ENCODE measurements at regions not wholly inside any gene's neighbourhood (a gene's known extent, or its start where the extent isn't known, plus 50 kb on each side); places are given as distances from the start of the nearest gene placed in this dataset.

- DNase-seq: no peak
- Histone ChIP-seq H2BK5ac (ENCODE audit: low read depth, low read length, poor library complexity, severe bottlenecking) (no peak overlapping the region), H3K36me3 (ENCODE audit: control insufficient read depth in 1 of 2, insufficient read depth in 2 of 2, low read depth in 1 of 2, low read length in 2 of 2) (no peaks in the 10 kb centered on the region), H3K9ac (ENCODE audit: low read length) (no peak overlapping the region), H3K79me1 (replicated peaks; ENCODE audit: low read length, poor library complexity, severe bottlenecking) (no peaks in the 10 kb centered on the region), H4K91ac (ENCODE audit: low read length) (no peak overlapping the region), H3K18ac (ENCODE audit: low read depth in 1 of 2, low read length in 2 of 2) (no peak overlapping the region), H2BK12ac (ENCODE audit: low read length in 2 of 2) (no peak overlapping the region), H2AFZ (ENCODE audit: low read depth, low read length) (no peak overlapping the region), H3K14ac (ENCODE audit: low read length in 2 of 2) (no peak overlapping the region), H3K4me3 (ENCODE audit: insufficient read depth in 1 of 2, low read depth in 1 of 2, low read length in 2 of 2) (no peak overlapping the region), H3K27ac (ENCODE audit: low read length, poor library complexity, severe bottlenecking) (peak overlapping the region; percentile 51), H2BK120ac (ENCODE audit: low read depth, low read length) (no peak overlapping the region), H2BK15ac (ENCODE audit: low read depth, poor library complexity, severe bottlenecking) (no peak overlapping the region), H3K4me2 (ENCODE audit: low read length, poor library complexity, severe bottlenecking) (no peak overlapping the region), H3K23ac (ENCODE audit: low read length in 2 of 2) (no peak overlapping the region), H3K9me3 (ENCODE audit: control insufficient read depth, low read length) (no peaks in the 10 kb centered on the region), H3K4me1 (ENCODE audit: control insufficient read depth, insufficient read depth, low read depth, low read length) (peaks cover 19% of the 10 kb centered on the region), H3K4ac (ENCODE audit: low read depth in 1 of 2, low read length in 2 of 2) (no peak overlapping the region), H4K8ac (ENCODE audit: low read length) (no peak overlapping the region), H2AK5ac (ENCODE audit: low read length, severe bottlenecking) (no peak overlapping the region), H3K27me3 (ENCODE audit: control insufficient read depth in 1 of 2, insufficient read depth in 1 of 2, low read length in 2 of 2) (peaks cover 0 to 18% of the 10 kb centered on the region in 2 experiments)
- 100% methylated on average over 2 of the region's 2 CpGs for WGBS
Measured at GRCh38 chr16:79434092-79434491, 166.4 kb downstream of the MAF start.

- Histone ChIP-seq H3K27me3 (ENCODE audit: control insufficient read depth in 1 of 2, insufficient read depth in 1 of 2, low read length in 2 of 2) (peaks cover 0 to 15% of the 10 kb centered on the region in 2 experiments), H3K79me1 (replicated peaks; ENCODE audit: low read length, poor library complexity, severe bottlenecking) (no peaks in the 10 kb centered on the region), H3K18ac (ENCODE audit: low read depth in 1 of 2, low read length in 2 of 2) (no peak overlapping the region), H3K36me3 (ENCODE audit: control insufficient read depth in 1 of 2, insufficient read depth in 2 of 2, low read depth in 1 of 2, low read length in 2 of 2) (no peaks in the 10 kb centered on the region), H4K91ac (ENCODE audit: low read length) (no peak overlapping the region), H2AK5ac (ENCODE audit: low read length, severe bottlenecking) (no peak overlapping the region), H2AFZ (ENCODE audit: low read depth, low read length) (no peak overlapping the region), H3K9me3 (ENCODE audit: control insufficient read depth, low read length) (no peaks in the 10 kb centered on the region), H3K4ac (ENCODE audit: low read depth in 1 of 2, low read length in 2 of 2) (no peak overlapping the region), H2BK5ac (ENCODE audit: low read depth, low read length, poor library complexity, severe bottlenecking) (no peak overlapping the region), H4K8ac (ENCODE audit: low read length) (no peak overlapping the region), H2BK120ac (ENCODE audit: low read depth, low read length) (no peak overlapping the region), H3K27ac (ENCODE audit: low read length, poor library complexity, severe bottlenecking) (no peak overlapping the region), H2BK12ac (ENCODE audit: low read length in 2 of 2) (no peak overlapping the region), H3K4me1 (ENCODE audit: control insufficient read depth, insufficient read depth, low read depth, low read length) (peaks cover 9% of the 10 kb centered on the region), H3K9ac (ENCODE audit: low read length) (no peak overlapping the region), H3K23ac (ENCODE audit: low read length in 2 of 2) (no peak overlapping the region), H3K14ac (ENCODE audit: low read length in 2 of 2) (no peak overlapping the region), H3K4me2 (ENCODE audit: low read length, poor library complexity, severe bottlenecking) (no peak overlapping the region), H3K4me3 (ENCODE audit: insufficient read depth in 1 of 2, low read depth in 1 of 2, low read length in 2 of 2) (no peak overlapping the region), H2BK15ac (ENCODE audit: low read depth, poor library complexity, severe bottlenecking) (no peak overlapping the region)
- DNase-seq: no peak
- WGBS: 66% methylated on average over 3 of the region's 4 CpGs
Measured at GRCh38 chr16:79431923-79432322, 168.6 kb downstream of the MAF start.

- H3K4me1 ChIP-seq (ENCODE audit: control insufficient read depth, insufficient read depth, low read depth, low read length): peaks cover 7% of the 10 kb centered on the region
- no peak overlapping the region for H2AFZ ChIP-seq (ENCODE audit: low read depth, low read length)
- H3K14ac ChIP-seq (ENCODE audit: low read length in 2 of 2): no peak overlapping the region
- H3K9ac ChIP-seq (ENCODE audit: low read length): no peak overlapping the region
- H3K23ac ChIP-seq (ENCODE audit: low read length in 2 of 2): no peak overlapping the region
- H2BK12ac ChIP-seq (ENCODE audit: low read length in 2 of 2): no peak overlapping the region
- no peak overlapping the region for H2BK120ac ChIP-seq (ENCODE audit: low read depth, low read length)
- H3K4me2 ChIP-seq (ENCODE audit: low read length, poor library complexity, severe bottlenecking): no peak overlapping the region
- H2AK5ac ChIP-seq (ENCODE audit: low read length, severe bottlenecking): no peak overlapping the region
- H3K4ac ChIP-seq (ENCODE audit: low read depth in 1 of 2, low read length in 2 of 2): no peak overlapping the region
- H3K18ac ChIP-seq (ENCODE audit: low read depth in 1 of 2, low read length in 2 of 2): no peak overlapping the region
- H4K8ac ChIP-seq (ENCODE audit: low read length): no peak overlapping the region
- H3K27ac ChIP-seq (ENCODE audit: low read length, poor library complexity, severe bottlenecking): peak overlapping the region; percentile 73
- H2BK15ac ChIP-seq (ENCODE audit: low read depth, poor library complexity, severe bottlenecking): no peak overlapping the region
- H3K79me1 ChIP-seq (replicated peaks; ENCODE audit: low read length, poor library complexity, severe bottlenecking): no peaks in the 10 kb centered on the region
- H3K4me3 ChIP-seq (ENCODE audit: insufficient read depth in 1 of 2, low read depth in 1 of 2, low read length in 2 of 2): no peak overlapping the region
- H3K27me3 ChIP-seq (ENCODE audit: control insufficient read depth in 1 of 2, insufficient read depth in 1 of 2, low read length in 2 of 2): peaks cover 0 to 15% of the 10 kb centered on the region in 2 experiments
- H3K9me3 ChIP-seq (ENCODE audit: control insufficient read depth, low read length): no peaks in the 10 kb centered on the region
- no peak overlapping the region for H2BK5ac ChIP-seq (ENCODE audit: low read depth, low read length, poor library complexity, severe bottlenecking)
- WGBS: 54% methylated on average over 9 of the region's 12 CpGs
- no peak for DNase-seq
- H3K36me3 ChIP-seq (ENCODE audit: control insufficient read depth in 1 of 2, insufficient read depth in 2 of 2, low read depth in 1 of 2, low read length in 2 of 2): no peaks in the 10 kb centered on the region
- no peak overlapping the region for H4K91ac ChIP-seq (ENCODE audit: low read length)
Measured at GRCh38 chr16:79430191-79430678, 170.3 kb downstream of the MAF start.

GRCh38 chr16:79429381-79430190 is 171.0 kb downstream of the MAF start:
- Histone ChIP-seq H4K8ac (ENCODE audit: low read length) (no peak overlapping the region), H3K9me3 (ENCODE audit: control insufficient read depth, low read length) (no peaks in the 10 kb centered on the region), H3K18ac (ENCODE audit: low read depth in 1 of 2, low read length in 2 of 2) (no peak overlapping the region), H3K4me2 (ENCODE audit: low read length, poor library complexity, severe bottlenecking) (no peak overlapping the region), H3K4ac (ENCODE audit: low read depth in 1 of 2, low read length in 2 of 2) (no peak overlapping the region), H2BK5ac (ENCODE audit: low read depth, low read length, poor library complexity, severe bottlenecking) (no peak overlapping the region), H3K27me3 (ENCODE audit: control insufficient read depth in 1 of 2, insufficient read depth in 1 of 2, low read length in 2 of 2) (peaks cover 0 to 15% of the 10 kb centered on the region in 2 experiments), H3K79me1 (replicated peaks; ENCODE audit: low read length, poor library complexity, severe bottlenecking) (no peaks in the 10 kb centered on the region), H2BK12ac (ENCODE audit: low read length in 2 of 2) (no peak overlapping the region), H3K9ac (ENCODE audit: low read length) (no peak overlapping the region), H2BK15ac (ENCODE audit: low read depth, poor library complexity, severe bottlenecking) (no peak overlapping the region), H3K4me3 (ENCODE audit: insufficient read depth in 1 of 2, low read depth in 1 of 2, low read length in 2 of 2) (no peak overlapping the region), H3K14ac (ENCODE audit: low read length in 2 of 2) (no peak overlapping the region), H3K36me3 (ENCODE audit: control insufficient read depth in 1 of 2, insufficient read depth in 2 of 2, low read depth in 1 of 2, low read length in 2 of 2) (no peaks in the 10 kb centered on the region), H3K4me1 (ENCODE audit: control insufficient read depth, insufficient read depth, low read depth, low read length) (peaks cover 7% of the 10 kb centered on the region), H2BK120ac (ENCODE audit: low read depth, low read length) (no peak overlapping the region), H3K27ac (ENCODE audit: low read length, poor library complexity, severe bottlenecking) (peak overlapping the region; percentile 73), H2AK5ac (ENCODE audit: low read length, severe bottlenecking) (no peak overlapping the region), H4K91ac (ENCODE audit: low read length) (no peak overlapping the region), H3K23ac (ENCODE audit: low read length in 2 of 2) (no peak overlapping the region), H2AFZ (ENCODE audit: low read depth, low read length) (no peak overlapping the region)
- no peak for DNase-seq
- 70% methylated on average over 13 of the region's 16 CpGs for WGBS
